NCI-H1092 treated with DMSO at 0.1 percent for 48 hours (cell line): ENCODE measurements at regions not wholly inside any gene's neighbourhood (a gene's known extent, or its start where the extent isn't known, plus 50 kb on each side); places are given as distances from the start of the nearest gene placed in this dataset.
"Not testable (repeated sequence)": the region's sequence is repeated elsewhere in the genome, so short reads cannot be mapped to it uniquely, and the experiment has no call there.

ENCODE experiments used
- DNase-seq: peaks from one replicate; lab custom pipeline; 2025; lab: John Stamatoyannopoulos, UW

- DNase-seq, result not testable (repeated sequence)
These were observed 206.6 kb upstream of the C2CD4B start for GRCh38 chr15:62371683-62372082.

DNA sequence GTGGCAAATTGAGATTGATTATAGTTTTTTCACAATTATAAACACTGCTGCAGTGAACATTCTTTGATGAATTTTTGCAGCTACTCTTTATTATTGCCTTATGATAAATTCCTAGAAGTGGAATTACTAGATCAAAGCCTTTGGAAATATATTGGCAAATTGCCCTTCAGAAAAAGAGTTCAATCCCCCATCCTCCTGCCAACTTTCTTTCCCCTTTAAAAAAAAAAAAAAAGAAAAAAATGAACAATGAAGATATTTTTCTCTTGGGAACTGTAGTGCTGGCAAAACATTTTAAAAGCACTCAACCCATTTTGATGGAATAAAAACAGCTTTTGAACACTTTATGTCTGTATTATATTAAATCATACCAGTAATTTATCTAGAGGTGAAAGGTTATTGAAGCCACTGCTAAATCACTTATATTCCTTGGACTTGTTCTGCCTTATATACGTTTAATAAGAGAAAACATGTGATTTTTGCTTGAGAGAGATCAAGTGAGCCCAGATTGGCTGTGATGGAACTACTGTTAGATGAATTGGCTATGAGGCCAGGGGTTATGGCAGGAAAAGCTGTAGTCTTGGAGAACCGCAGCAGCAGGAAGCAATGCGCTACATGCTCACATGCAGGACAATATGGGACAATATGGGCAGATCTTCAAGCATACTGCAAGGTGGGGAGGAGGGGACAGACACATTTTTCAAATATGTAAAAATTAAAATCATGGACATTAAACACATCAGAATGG is 212.8 kb upstream of the C2CD4B start:
- DNase-seq, result no peak

DNA sequence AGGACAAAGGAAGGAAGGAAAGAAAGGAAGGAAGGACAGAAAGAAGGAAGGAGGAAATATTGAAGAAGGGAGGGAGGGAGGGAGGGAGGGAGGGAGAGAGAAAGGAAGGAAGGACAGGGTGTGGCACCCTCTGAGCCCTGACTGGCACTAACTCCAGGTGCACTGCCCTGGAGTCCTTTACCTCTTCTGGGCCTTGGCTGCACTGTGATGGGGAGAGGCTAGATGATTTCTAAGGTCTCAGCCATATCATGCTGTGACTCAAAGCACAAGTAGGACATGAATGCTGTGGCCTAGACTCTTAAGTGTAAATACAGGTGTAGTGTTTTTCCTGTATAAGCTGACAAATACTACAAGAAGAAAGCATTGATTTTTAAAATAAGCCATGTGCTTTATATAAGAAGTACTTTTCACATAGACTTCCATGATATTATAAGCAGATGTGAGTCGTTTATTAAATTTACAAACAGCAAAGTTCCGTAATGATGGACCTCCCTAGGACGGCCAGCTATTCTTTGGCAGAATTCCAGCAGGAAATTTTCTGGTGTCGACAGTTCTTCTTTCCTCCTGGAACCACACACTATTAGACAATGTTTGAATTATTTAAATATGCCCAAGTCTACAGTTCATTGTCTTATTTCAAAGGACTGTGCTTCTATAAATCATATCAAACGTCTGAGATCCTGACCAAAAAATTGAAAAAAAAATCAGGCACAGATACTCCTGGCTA is 213.8 kb upstream of the C2CD4B start:
- no peak for DNase-seq

DNA sequence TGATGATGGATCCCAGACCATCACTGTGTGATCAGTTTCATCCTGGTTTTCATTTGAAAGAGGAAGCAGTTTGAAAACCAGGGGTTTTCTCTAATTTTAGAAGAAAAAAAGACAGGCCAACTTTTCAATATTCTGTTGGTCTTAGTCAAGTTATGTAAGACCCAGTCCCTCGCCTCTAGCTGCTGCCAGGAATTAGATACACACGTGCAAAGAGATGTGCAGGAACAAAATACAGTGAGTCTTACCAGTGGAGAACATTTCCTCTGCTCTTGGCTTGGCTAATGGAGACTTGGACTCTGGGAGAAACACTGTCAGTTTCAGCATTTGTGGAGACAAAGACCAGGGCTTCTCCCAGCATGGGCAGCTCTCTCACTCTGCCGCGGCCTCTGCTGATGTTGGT is 214.9 kb upstream of the C2CD4B start:
- DNase-seq, result no peak

DNA sequence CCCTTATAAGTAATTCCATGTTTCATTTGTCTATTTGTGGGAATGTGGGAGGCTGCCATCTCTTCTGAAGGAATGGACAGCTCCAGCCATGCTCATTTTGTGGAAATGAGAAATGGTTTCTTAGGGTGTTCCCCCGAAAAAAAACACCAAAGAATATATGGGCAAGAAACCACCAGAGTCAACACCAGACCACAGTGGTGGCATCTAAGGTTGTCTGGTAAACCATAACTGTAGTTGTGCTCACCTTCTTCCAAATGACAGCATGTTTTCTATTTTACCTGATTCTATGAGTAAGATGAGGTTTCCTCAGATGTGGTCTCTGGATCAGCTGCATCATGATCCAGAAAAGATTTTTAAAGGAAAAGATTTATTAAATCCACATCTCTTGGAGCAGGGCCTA is 217.0 kb upstream of the C2CD4B start:
- DNase-seq, result no peak

DNA sequence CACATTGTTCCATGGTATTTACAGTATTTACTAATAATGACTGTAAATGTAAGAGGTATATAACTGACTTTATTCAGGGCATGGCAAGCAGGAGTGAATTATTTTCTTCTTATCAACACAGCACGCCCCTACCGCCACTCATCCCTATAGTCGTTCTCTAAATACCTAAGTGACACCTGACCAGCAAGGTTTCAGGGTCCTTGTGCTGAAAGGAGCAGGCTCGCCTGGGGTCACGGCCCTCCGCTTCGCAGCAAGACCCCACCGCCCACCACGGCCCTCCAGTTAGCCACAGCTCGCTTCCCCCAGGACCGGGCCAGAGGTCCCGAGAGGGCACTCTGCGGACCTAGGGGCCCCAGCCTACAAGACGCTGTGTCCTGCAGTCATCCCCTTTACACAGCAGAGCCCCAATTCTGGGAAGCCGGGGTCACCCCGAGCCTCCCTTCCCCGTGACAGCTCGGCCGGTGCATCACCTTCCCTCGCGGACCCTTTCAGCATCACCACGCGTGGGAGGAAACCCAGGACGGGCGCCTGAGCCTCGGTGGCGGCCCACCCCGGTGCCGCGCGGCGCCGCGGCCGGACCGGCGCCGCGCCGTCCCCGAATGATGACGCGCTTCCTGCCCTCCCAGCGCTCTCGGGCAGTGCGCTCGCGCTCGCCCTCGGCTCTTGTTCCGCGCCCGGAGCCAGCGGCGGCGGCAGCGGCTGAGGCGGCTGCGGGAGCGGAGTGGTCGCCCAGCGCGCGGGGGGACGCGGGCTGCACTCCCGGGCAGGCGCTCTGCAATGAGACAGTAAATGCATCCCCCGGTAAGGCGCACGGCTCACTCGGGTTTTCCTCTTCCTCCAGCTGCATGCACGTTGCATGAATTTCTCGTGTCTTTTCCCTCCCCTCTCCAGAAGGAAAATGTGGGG is 225.1 kb upstream of the C2CD4B start, which contains the start of gene TLN2:
Gene TLN2 (plus strand): TSS at position 666 of the 906 bp plus-strand sequence.
- peak; percentile 51 for DNase-seq

GRCh38 chr15:62390791-62391640 is 225.9 kb upstream of the C2CD4B start:
- DNase-seq, result peak; percentile 29

GRCh38 chr15:62391641-62392262 is 226.7 kb upstream of the C2CD4B start:
- no peak for DNase-seq

- DNase-seq, result no peak
These were observed 227.3 kb upstream of the C2CD4B start for GRCh38 chr15:62392376-62392775.

- no peak for DNase-seq
These were observed 228.1 kb upstream of the C2CD4B start for GRCh38 chr15:62393196-62393595.

DNA sequence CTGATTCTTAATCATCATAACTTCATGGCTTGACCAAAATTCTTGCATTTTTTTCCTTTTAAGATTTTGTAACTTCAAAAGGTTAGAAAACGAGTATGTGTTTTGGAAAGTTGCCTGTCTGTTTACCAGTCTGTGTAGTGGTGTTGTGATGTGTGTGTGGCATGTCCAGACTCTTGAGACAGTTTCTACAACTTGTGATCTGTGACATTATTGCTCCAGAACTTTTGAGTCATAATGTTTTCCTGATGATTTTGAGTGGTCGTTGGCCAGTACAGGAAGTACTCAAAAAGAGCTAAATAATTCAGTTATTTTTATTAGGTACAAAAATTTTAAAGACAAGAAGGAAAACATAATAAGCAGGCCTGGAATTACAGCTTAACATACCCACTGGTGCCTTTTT is 229.0 kb upstream of the C2CD4B start:
- DNase-seq, result no peak

DNA sequence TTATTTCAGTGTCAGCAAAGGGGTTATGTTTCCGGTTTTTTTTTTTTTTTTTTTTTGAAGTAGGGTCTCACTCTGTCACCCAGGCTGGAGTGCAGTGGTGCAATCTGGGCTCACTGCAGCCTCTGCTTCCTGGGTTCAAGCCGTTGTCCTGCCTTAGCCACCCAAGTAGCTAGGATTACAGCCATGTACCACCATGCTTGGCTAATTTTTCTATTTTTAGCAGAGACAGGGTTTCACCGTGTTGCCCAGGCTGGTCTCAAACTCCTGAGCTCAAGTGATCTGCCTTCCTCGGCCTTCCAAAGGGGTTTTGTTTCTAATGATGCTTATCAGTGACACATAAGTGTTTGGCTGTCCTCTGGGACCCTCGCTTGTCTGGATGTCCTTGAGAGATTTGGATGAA is 235.7 kb upstream of the C2CD4B start:
- no peak for DNase-seq

- no peak for DNase-seq
These were observed 237.6 kb upstream of the C2CD4B start for GRCh38 chr15:62402687-62403086.

DNA sequence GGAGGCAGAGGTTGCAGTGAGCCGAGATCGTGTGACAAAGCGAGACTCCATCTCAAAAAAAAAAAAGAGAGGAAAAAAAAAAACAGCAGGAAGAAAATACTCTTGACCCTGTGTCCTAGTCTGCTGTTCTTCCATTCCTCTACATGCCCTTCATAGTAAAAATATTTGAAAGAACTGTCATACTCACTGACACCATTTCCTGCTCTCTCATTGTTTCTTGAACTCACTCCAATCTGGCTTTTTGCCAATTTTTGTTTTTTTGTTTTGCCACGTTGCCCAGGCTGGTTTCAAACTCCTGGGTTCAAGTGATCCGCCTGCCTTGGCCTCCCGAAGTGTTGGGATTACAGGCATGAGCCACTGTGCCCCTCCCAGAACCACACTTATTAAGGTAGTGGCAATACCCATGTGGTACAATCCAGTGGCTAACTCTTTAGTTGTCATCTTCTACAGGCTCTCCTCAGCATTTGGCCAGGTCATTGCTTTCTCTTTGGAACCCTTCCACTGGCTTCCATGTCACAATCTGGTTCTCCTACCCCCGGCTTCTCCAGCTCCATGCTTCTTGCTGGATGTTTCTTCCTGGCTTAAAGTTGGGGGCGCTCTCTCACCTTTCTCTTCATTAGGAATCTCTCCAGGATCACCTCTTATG is 238.2 kb upstream of the C2CD4B start:
- DNase-seq, result no peak

GRCh38 chr15:62404194-62404985 is 239.3 kb upstream of the C2CD4B start:
- DNase-seq, result peak; percentile 0

GRCh38 chr15:62406305-62406891 is 241.3 kb upstream of the C2CD4B start:
- no peak for DNase-seq

GRCh38 chr15:62407216-62407615 is 242.1 kb upstream of the C2CD4B start:
- DNase-seq, result no peak

DNA sequence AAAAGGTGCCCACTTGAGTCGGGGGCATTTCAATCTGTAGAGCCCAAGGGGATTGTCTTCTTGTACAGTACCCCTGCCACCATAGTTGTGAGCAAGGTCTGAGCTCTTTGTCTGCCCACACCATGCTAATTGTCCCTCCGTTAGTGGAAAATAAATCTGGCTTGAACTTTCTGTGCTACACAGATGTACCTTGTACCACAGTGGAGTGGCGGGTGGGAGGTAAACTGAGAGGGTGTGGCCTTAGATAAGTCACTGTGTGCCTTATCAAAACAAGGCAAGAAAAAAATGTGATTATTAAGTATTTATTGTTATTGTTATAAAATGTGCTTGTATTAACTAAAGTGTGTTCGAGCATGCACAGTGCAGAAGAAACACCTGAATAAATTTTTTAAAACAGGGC is 242.9 kb upstream of the C2CD4B start:
- no peak for DNase-seq

- DNase-seq, result no peak
These were observed 244.4 kb upstream of the C2CD4B start for GRCh38 chr15:62409466-62409865.
